Sigmoid colon (tissue), 6 donors: ENCODE measurements at regions not wholly inside any gene's neighbourhood (a gene's known extent, or its start where the extent isn't known, plus 50 kb on each side); places are given as distances from the start of the nearest gene placed in this dataset.

Experiments used
- DNase-seq: peaks from one replicate; pipeline ENCODE4 v3.0.0-alpha.2; 2019
- H3K27ac ChIP-seq, 4 donors: fragments of 200-600 bp; sonication (generic); one replicate each; pipeline ENCODE4 v1.5.1; 2016 to 2019; ENCODE audit warnings: mild to moderate bottlenecking in 1 of 4
- H3K27me3 ChIP-seq, 3 donors: fragments of 200-600 bp; sonication (generic); one replicate each; pipeline ENCODE4 v1.5.1; 2019; ENCODE audit warnings: mild to moderate bottlenecking in 1 of 3
- H3K36me3 ChIP-seq, 4 donors: fragments of 200-600 bp; sonication (generic); one replicate each; pipeline ENCODE4 v1.5.1; 2016 to 2019
- H3K4me1 ChIP-seq, 4 donors: fragments of 200-600 bp; sonication (generic); one replicate each; pipeline ENCODE4 v1.5.1; 2017 to 2019
- H3K4me3 ChIP-seq, 4 donors: fragments of 200-600 bp; sonication (generic); one replicate each; pipeline ENCODE4 v1.5.1; 2017 to 2019; ENCODE audit warnings: mild to moderate bottlenecking in 2 of 4, moderate library complexity in 1 of 4
- H3K9me3 ChIP-seq, 4 donors: fragments of 200-600 bp in 3 of 4; sonication (generic) in 3 of 4; one replicate each; pipeline versions ENCODE4 v1.5.1 to v1.6.1; 2013 to 2019
- CTCF ChIP-seq, 4 experiments: fragments of 450-650 bp in 3 of 4; fragments of 200-600 bp in 1 of 4; IDR thresholded peaks; one replicate each; pipeline ENCODE4 v1.5.1; 2016 to 2019; ENCODE audit warnings: antibody characterized with exemption in 4 of 4, mild to moderate bottlenecking in 3 of 4, moderate library complexity in 2 of 4
- EP300 ChIP-seq, 4 donors: sonication (generic); formaldehyde crosslinking; IDR thresholded peaks; one replicate each; pipeline ENCODE4 v1.6.1; 2017; ENCODE audit warnings: antibody characterized with exemption in 4 of 4
- POLR2A ChIP-seq, 2 donors: fragments of 450-650 bp; IDR thresholded peaks; one replicate each; pipeline ENCODE4 v1.6.1; 2016; ENCODE audit warnings: antibody characterized with exemption in 2 of 2, mild to moderate bottlenecking in 2 of 2, moderate library complexity in 2 of 2
- POLR2AphosphoS5 ChIP-seq, 4 donors: sonication (generic); formaldehyde crosslinking; IDR thresholded peaks; one replicate each; pipeline ENCODE4 v1.6.1; 2017; ENCODE audit warnings: antibody characterized with exemption in 4 of 4
- whole genome bisulfite sequencing, 2 donors: extraction: QIAGEN DNeasy Blood & Tissue Kit; methylation state at CpG; one replicate each; pipeline ENCODE4 v1.1.7; 2013; 5-methylcytosine and 5-hydroxymethylcytosine counted together
- intact Hi-C: fragments of 100-400 bp; cut with DNase I; formaldehyde crosslinking; loops from one replicate; pipeline ENCODE4 v1.15.1; 2023
- donor health status: healthy with polysubstance abuse.
- donor health status: healthy.

DNA sequence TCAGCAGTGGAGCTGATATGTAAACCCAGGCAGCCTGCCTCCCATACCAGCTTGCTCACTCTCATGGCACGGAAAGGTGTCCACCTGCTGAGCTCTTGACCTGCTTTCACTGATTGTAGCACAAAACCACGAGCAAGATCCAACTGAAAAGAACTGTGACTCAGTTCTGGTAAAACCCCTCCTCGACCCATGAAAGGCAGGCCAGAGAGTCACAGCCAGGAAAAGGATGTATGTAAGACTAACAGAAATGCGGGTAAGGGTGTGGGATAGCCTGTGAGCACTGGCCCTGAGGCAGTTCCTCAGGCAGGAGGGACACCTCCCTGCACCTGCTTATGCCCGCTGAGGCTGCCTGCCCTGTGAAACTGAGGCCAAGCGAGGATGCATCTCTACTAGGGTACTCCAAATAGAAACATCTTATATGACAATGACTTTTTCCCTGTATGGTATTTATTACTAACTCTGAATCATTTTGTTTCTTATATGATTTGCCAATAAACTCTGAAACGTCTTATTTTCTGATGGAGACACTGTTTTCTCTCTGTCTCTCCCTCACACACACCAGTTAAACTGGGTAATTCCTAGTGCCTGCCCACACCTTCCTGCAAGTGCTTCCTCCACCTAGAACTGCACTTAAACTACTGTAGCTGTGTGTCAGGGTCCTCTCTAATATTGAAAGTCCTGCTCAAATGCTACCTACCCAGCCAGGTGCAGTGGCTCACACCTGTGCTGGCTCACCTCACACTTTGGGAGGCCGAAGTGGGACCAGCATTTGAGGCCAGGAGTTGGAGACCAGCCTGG, 73.3 kb upstream of the GHITM start:
- Histone ChIP-seq H3K4me3 (no peak overlapping the region), H3K27ac (no peak overlapping the region), H3K27me3 (no peaks in the 10 kb centered on the region), H3K36me3 (no peaks in the 10 kb centered on the region), H3K4me1 (no peaks in the 10 kb centered on the region), H3K9me3 (no peaks in the 10 kb centered on the region)
- intact Hi-C loops, result no loop called here
- WGBS, 2 donors, result 68 to 75% methylated on average over 8 of the region's 8 CpGs
- no peak for DNase-seq
- no peak for TF ChIP-seq POLR2AphosphoS5 (IDR thresholded peaks at IDR 0.05)

- intact Hi-C loops, result no loop called here
- Histone ChIP-seq H3K36me3 (no peaks in the 10 kb centered on the region), H3K27ac (peak overlapping the region in 1 of 4 donors; percentile 49), H3K27me3 (no peaks in the 10 kb centered on the region), H3K4me3 (no peak overlapping the region), H3K9me3 (no peaks in the 10 kb centered on the region), H3K4me1 (peaks cover 0 to 27% (median 22%) of the 10 kb centered on the region in 4 donors)
- no peak for DNase-seq
- no peak for TF ChIP-seq POLR2AphosphoS5 (IDR thresholded peaks at IDR 0.05)
- no peak for TF ChIP-seq POLR2A (IDR thresholded peaks at IDR 0.05)
- no peak for TF ChIP-seq EP300 (IDR thresholded peaks at IDR 0.05)
- no peak for TF ChIP-seq CTCF (IDR thresholded peaks at IDR 0.05)
- WGBS, 2 donors, result 60 to 68% methylated on average over 3 of the region's 3 CpGs
Measured at GRCh38 chr10:84074521-84074920, 64.8 kb upstream of the GHITM start.

- no peak for DNase-seq
- H3K4me3 ChIP-seq, result no peak overlapping the region
- peaks cover 0 to 27% (median 22%) of the 10 kb centered on the region in 4 donors for H3K4me1 ChIP-seq
- no peaks in the 10 kb centered on the region for H3K27me3 ChIP-seq
- H3K27ac ChIP-seq, result peak overlapping the region; percentile 49 to 82 (median 70)
- 87 to 89% methylated on average over 4 of the region's 4 CpGs for WGBS, 2 donors
- no peaks in the 10 kb centered on the region for H3K36me3 ChIP-seq
- no peaks in the 10 kb centered on the region for H3K9me3 ChIP-seq
- intact Hi-C loops, result loop anchor here (5.0 kb wide), 1 partner anchor 62 kb away; the partner anchor contains the start of gene GHITM
- TF ChIP-seq CTCF (IDR thresholded peaks at IDR 0.05), result no peak
- TF ChIP-seq POLR2A (IDR thresholded peaks at IDR 0.05), result no peak
- no peak for TF ChIP-seq POLR2AphosphoS5 (IDR thresholded peaks at IDR 0.05)
- TF ChIP-seq EP300 (IDR thresholded peaks at IDR 0.05), result no peak
Measured at GRCh38 chr10:84075226-84076046, 63.9 kb upstream of the GHITM start.

- intact Hi-C loops, result loop anchor here (5.0 kb wide), 1 partner anchor 61 kb away; the partner anchor contains the start of gene GHITM
- Histone ChIP-seq H3K9me3 (no peaks in the 10 kb centered on the region), H3K27me3 (no peaks in the 10 kb centered on the region), H3K36me3 (no peaks in the 10 kb centered on the region), H3K4me3 (no peak overlapping the region), H3K4me1 (peaks cover 0 to 27% (median 22%) of the 10 kb centered on the region in 4 donors), H3K27ac (peak overlapping the region; percentile 49 to 82 (median 70))
- peak; percentile 74 for DNase-seq
- 84 to 91% methylated on average over 1 of the region's 1 CpG for WGBS, 2 donors
- TF ChIP-seq EP300 (IDR thresholded peaks at IDR 0.05), result peak in 2 of 4 donors; percentile 55 to 60
- TF ChIP-seq POLR2AphosphoS5 (IDR thresholded peaks at IDR 0.05), result peak; percentile 35 to 85 (median 73)
- no peak for TF ChIP-seq POLR2A (IDR thresholded peaks at IDR 0.05)
Measured at GRCh38 chr10:84076047-84076388, 63.3 kb upstream of the GHITM start.

- WGBS, 2 donors, result 55 to 56% methylated on average over 4 of the region's 4 CpGs
- no peak for DNase-seq
- TF ChIP-seq CTCF (IDR thresholded peaks at IDR 0.05) (peak in 2 of 4 experiments; percentile 13 to 21), POLR2AphosphoS5 (IDR thresholded peaks at IDR 0.05) (no peak), POLR2A (IDR thresholded peaks at IDR 0.05) (no peak), EP300 (IDR thresholded peaks at IDR 0.05) (no peak)
- Histone ChIP-seq H3K27ac (peak overlapping the region; percentile 49 to 82 (median 70)), H3K4me1 (peaks cover 0 to 27% (median 22%) of the 10 kb centered on the region in 4 donors), H3K9me3 (no peaks in the 10 kb centered on the region), H3K36me3 (no peaks in the 10 kb centered on the region), H3K4me3 (no peak overlapping the region), H3K27me3 (no peaks in the 10 kb centered on the region)
- intact Hi-C loops, result loop anchor here (5.0 kb wide), 1 partner anchor 61 kb away; the partner anchor contains the start of gene GHITM
Measured at GRCh38 chr10:84076540-84077195, 62.6 kb upstream of the GHITM start.
